ENCODE measurements at regions not wholly inside any gene's neighbourhood (a gene's known extent, or its start where the extent isn't known, plus 50 kb on each side); places are given as distances from the start of the nearest gene placed in this dataset.

DNA sequence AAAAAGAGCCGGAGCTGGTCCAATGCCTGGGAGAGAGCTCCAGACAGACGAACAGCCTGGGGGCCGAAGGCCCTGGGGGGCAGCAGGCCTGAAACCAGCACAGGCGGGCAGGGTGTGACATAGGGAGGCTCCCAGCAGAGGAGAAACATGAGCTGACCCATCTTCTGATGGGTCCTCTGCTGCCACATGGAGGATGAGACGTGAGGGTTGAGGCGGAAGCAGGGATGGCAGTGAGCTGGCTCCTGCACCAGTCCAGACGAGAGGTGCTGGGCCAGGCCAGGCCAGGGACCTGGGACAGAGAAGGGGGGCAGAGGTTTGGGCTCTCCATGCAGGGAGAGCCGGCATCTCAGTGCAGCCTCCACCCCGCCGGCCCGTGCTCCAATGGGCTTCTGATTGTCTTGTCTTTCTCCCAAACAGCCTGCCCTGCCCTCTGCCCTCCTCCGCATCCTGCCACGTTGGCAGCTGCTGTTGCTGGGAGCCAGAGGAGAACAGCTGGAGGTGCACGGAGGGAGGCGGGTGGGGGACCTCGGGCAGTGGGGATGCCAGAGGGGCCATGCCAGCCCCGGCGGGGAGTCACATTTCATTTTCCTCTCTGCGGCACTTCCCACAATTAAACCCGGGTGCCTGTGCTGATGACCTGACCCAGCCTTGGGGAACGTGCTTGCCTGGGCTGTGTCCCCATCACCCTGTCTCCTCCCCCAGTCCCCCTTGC lies 139.1 kb upstream of the GSE1 start:
- no peak for DNase-seq (ENCODE audit: low spot score)

DNA sequence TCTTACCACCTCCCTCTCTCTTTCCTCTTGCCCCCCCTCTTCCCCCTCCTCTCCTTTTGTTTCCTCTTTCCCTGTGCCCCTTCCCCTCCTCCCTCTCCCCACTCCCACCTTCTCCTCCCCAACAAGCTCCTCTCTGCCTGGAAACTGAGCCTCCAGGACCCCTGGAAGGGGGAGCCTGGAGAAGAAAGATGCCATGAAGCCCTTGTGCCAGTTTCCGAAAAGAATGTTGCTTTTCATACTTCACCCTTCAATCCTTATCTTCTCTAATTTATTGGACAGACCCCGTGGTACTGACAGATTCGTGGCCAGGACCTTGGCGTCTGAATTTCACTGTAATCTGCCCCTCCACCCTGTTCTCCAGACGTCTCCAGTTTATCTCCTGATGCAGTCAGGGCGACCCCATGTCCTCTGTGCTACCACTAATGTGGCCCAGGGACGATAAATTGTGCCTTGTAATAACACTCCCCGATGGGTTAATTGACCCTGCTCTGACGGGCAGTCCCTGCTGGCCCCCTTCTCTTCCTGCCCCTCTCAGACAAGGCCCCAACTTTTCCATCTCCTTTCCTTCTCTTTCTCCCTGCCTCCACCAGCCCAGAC lies 138.4 kb upstream of the GSE1 start:
- no peak for DNase-seq (ENCODE audit: low spot score)

DNA sequence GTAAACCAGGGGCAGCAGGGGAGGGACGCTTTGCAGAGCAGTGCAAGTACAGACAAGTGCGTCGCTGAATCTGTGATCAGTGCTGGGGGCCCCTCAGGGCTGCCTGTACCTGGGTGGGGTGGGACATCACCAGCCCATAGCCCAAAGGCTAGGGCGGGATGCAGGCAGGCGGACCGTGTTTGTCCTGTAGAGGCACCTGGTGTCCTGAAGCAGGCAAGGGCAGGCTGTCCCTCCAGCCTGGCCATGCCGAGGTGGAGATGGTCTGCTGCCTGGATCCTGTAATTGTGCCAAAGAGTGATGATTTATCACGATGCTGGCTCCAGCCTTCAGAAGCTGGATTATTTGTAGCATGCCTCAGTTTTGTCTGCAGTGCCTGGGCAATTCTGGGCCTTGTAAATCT lies 137.9 kb upstream of the GSE1 start:
- DNase-seq (ENCODE audit: low spot score), result no peak

DNA sequence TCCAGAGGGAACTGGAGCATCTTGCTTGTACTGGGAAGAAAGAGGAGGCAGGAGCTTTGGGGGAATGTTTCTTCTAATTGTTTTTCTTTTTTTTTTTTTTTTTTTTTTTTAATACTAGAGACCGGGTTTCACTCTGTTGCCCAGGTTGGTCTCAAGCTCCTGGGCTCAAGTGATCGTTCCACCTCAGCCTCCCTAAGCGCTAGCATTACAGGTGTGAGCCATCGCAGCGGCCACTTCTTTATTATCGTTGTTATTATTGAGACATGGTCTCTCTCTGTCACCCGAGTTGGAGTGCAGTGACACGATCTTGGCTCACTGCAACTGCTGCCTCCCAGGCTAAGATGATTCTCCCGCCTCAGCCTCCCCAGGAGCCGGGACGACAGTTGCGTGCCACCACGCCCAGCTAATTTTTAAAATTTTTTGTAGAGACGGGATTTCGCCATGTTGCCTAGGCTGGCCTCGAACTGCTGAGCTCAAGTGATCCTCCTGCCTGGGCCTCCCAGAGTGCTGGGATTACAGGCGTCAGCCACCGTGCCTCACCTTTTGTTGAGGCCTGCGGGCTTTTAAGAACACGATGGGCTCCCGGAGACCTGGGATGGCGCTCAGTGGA lies 137.3 kb upstream of the GSE1 start:
- DNase-seq (ENCODE audit: low spot score), result no peak

DNA sequence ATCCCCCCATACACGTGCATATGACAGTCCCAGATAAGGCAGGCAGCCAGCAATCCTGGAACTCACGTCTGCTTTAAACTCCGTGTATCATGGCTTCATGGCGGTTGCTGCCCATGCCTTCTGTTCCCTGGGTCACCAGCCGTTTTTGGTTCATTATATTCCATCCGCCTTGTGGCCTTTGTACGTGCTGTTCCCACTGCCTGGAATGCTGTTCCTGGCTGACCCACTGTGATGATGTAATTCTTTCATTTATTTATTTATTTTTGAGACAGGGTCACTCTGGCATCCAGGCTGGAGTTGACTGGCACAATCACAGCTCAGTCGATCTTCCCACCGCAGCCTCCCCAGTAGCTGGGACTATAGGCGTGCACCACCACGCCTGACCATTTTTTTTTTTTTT lies 136.7 kb upstream of the GSE1 start:
- DNase-seq (ENCODE audit: low spot score), result no peak

DNA sequence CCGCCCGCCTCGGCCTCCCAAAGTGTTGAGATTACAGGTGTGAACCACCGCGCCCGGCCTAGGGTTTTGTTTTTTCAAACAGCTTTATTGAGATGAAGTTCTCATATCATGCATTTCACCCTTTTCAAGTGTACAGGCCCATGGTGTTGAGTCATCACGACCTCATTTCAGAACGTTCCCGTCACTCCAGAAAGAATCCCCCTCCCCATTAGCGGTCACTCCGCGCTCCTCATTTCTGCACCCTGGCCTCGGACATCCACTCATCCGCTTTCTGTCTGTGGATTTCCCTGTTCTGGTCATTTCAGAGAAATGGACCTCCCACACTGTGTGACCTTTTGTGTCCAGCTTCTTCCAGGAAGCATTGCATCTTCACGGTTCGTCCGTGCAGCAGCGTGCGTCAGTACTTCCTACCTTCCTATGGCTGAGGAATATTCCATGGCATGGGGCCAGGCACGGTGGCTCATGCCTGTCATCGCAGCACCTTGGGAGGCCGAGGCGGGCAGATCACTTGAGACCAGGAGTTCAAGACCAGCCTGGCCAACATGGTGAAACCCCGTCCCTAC lies 135.2 kb upstream of the GSE1 start:
- no peak for DNase-seq (ENCODE audit: low spot score)

DNA sequence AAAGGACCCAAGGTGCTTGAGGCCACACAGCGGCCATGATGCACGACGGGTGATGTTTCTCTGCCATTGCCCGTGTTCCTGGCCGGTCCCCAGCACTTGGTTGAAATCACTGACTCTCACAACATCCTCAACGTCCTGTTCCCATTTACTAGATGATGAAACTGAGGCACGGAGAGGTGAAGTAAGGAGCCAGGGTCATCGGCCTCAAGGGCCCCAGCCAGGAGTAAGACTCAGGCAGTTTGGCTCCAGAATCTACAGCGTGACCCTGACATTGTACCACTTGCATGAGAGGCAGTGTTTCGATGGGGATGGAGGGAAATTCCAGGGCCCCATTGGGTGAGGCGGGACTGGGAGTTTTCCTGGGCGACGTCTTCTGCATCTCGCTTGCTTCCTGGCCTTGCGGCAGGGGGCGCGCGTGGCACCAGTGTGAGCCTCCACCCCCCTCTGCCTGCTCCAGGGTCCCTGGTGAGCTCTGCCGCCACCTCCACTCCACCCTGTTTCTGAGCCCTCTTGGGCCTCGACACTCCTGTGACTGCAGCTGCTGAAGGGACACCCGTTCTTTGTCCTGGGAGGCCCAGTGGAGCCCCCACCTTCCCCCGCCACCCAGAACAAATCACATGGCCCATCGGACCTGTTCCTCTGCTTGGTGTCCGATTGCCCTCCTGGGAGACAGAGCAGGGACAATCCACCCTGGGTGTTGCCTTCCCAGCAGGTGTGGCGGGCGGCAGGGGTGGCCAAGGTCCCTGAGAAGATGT lies 133.0 kb upstream of the GSE1 start:
- DNase-seq (ENCODE audit: low spot score), result no peak

DNA sequence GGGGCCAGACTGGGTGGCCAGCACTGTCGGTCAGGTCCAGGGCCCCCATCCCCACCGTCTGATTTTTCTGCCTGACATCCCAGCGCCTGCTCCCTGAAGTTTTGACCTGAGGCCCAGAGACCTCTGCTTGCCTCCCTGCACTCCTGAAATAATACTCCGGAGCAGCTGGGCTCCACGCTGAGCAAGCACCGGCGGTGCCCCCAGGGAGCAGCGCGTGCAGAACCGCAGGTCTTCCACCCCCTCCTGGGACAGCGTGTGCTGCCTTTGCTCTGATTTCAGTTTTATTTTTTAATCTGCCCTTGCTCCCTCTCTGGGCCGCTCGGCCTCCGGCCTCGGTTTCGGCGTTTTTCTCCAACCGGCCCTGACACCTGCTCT lies 132.4 kb upstream of the GSE1 start:
- DNase-seq (ENCODE audit: low spot score), result no peak

DNA sequence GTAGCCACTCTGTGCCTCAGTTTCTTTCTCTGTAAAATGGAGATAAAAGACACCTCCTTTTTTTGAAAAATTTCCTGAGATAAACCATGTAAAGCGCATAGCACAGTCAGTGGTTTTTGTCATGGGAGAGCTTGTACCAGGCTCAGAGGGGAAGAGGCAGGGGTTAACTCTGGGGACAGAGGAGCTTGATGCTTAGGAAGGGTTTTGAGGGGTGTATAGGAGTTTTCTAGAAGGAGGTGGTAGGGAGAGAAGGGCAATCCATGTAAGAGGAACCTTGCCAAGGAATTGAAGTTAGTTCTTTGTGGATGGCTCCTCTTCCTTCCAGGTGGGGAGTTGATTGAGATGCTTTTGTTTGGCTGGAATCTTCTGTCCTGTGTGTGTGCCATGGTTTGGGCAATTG lies 131.9 kb upstream of the GSE1 start:
- no peak for DNase-seq (ENCODE audit: low spot score)

DNA sequence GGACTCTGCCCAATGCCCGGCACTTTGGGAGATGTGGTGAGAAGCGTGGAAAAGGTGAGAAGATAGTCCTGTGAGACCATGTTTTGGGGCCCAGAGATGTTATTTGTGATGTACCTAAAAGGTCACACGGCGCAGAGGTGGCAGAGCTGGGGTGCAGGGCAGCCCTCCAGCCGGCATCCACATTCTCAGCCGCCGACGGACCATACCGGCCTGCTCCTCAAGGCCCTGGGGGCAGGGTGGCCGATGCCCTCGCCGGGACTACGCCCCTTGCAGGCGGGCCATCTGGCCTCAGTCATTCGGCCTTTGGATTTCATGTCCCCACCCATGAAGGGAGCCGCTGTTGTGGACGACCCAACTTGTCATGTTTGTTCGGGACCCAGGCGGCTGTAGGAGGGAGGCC lies 131.4 kb upstream of the GSE1 start:
- DNase-seq (ENCODE audit: low spot score), result no peak

DNA sequence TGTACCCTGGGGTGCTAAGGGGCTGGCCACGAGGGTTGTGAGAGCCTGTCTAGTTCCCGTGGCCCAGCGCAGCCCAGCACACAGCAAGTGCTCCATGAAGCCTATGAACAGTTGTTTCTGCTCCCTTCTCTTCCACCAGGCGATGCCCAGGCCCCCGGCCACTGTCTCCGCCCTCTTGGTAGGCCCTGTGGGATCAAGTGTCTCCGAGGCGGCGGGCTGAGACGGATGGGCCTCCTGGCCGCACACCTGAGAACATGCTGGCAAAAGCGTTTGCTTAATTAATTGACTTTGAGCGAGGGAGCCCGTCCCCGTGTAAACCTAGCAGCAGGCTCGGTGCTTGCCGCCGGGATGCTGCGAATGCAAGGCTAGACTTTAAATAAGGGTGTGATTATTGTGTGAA lies 129.7 kb upstream of the GSE1 start:
- DNase-seq (ENCODE audit: low spot score), result no peak

DNA sequence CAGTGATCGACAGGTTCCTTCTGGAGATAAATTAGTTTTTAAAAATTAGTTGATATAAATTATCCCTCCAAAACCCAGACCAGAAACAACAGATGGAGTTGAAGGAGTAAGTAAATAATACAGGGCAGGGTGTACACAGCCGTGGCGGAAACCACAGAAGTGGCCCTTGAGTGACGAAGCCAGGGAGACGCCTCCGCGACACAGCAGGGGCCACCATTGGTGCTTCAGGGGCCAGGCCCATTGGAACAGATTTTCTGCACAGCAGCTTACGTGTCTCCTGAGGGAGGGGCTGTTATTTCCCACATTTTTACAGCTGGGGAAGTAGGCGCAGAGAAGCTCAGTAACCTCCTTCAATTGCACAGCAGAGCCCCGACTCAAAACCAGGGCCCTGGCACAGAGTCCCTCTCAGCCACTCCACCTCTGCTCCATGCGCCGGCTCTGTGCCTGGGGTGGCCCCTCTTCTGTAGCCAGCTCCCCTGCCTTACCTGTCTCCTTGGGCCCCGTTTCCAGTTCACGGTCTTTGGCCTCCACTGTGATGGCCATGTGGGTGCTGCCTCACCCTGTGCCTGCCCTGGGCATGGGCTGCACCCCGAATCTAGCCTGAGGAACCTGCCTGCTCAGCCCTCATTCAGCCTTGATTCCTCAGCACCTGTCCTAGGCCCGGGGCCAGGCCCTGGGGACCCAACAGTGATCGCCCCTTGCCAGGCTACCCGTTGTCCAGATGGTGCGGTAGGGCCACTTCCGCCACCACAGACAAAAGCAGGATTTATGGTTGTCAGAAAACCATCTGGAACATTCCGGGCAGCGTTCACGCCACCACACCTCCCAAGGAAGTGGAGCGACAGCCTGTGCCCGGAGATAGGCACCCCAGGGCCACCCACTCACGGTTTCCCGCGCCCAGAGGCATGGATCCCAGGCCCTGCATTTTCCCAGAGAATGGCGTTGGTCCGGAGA lies 128.5 kb upstream of the GSE1 start:
- DNase-seq (ENCODE audit: low spot score), result no peak

DNA sequence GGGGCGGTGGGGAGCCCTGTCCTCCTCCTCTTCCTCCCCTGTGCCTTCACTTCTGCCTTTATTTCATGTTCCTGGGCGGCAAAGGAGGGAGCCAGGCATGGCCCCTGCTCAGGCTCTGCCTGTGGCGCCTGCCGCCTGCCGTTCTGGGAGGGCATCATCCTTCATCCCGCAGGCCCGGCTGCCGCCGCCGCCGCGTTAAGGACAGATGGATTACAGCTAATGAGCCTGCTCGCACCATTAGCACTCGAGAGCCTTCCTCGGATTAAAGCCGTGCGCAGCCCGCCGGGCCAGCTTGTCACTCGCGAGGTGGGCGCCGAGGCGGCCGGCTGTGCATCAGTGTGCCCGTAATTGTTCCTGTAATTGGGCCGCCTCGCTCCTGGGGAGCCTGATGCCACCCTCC lies 127.7 kb upstream of the GSE1 start:
- DNase-seq (ENCODE audit: low spot score), result no peak

DNA sequence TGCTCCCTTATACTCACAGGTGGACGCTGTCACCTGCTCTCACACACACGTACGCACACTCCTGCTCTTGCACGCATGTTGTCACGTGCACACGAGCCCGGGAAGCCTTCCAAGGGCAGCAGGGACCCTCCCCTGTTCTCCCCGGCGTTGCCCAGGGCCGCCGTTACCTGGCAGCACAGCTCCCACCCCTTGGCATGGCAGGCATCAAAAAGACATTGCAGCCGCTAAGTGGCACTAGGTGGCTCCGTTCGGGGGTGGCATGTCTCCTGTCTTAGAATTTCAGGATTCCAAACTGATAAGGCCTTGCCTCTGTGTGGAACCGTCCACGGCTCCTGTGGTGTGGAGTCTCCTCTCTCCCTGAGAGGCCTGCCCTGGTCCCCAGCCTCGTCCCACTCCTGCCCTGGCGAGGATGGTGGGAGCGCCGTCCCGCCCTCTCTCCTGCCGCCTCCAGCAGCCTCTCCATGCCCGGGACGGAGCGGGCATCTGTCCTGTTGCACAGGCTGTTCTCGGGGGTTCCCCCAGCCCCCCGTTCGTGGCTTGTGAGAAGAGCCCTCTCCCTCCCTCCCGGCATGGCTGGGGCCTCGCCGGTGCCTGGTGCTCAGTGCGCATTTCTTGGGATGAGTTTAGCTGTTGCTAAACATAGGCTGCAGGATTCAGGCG lies 126.7 kb upstream of the GSE1 start:
- DNase-seq (ENCODE audit: low spot score), result no peak

DNA sequence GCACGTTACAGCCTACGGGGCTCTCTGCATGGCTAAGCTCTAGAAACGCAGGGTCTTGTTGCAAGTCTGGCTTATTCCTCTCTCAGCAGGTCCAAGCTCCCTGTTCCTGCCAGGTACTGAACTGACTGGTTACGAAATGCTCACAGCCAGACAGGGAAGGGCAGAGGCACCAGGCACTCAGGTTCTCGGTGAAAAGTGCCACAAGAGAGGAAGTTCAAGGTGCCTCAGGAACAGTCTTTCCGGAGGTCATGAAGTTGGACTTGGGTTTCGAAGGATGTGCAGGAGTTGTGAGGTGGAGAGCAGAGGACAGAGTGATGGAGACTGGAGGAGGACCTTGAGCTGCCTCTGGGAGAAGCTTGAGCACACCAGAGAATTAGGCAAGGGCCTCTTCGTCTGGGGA lies 124.7 kb upstream of the GSE1 start:
- no peak for DNase-seq (ENCODE audit: low spot score)

DNA sequence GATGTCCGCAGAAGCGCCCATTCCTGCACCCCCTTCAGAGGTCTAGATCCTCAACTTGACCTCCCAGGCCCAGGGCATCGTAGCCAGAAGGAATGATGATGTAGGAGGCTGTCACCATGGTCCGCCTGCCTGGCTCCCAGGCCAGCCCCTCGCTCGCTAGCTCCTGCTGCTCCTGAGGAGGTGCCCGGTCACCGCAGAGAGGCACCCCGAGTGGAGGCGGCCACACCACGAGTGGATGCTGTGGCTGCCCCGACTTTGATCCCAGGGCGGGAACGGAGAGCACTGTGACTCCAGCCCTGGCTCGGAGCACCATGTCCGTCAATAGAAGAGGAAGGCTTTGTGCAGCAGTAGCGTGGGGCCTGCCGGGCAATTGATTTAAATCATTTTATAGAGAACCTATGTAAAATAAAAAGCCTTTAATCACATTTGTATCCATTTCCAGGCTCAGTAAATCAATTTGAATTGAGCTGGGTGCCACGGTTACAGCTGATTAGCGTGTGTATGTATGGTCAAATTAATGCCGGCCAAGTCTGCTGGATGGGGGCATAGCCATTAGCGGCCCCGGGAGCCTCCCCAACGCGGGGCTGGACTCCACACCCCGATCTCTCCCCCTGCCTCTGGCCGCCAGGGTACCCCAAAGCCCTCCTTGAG lies 122.6 kb upstream of the GSE1 start:
- no peak for DNase-seq (ENCODE audit: low spot score)

DNA sequence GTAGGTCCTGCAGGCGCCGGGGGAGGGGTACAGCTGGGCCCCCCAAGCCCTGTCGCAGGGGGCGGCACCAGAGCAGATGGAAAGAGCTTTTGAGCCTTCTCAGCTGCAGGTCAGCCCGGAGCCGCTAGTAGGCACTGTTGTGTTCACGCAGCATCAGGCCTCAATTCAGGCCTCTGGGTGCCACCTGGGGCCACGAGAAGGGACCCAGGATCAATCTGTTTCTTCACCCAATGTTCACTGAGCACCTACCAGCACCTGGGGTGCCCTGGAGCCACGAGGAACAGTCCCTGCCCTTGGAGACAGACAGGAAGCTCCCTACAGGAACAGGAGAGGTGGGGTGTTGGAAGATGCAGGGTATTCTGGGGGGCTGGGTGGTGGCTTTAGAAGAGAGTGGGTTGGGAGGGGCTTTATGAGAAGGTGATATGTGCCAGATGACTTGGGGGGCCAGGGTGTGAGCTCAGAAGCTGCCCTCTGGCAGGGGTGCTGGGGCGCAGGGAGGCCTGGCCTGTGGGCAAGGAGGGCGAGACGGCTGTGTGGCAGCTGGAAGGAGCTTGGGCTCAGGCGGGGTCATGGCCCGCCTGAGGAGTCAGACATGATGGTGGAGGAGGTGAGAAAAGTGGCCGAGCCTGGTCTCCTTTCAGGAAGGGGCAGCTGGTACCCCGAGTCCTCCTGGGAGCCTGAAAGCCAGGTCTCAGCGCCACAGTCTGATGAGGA lies 121.9 kb upstream of the GSE1 start:
- DNase-seq (ENCODE audit: low spot score), result no peak

DNA sequence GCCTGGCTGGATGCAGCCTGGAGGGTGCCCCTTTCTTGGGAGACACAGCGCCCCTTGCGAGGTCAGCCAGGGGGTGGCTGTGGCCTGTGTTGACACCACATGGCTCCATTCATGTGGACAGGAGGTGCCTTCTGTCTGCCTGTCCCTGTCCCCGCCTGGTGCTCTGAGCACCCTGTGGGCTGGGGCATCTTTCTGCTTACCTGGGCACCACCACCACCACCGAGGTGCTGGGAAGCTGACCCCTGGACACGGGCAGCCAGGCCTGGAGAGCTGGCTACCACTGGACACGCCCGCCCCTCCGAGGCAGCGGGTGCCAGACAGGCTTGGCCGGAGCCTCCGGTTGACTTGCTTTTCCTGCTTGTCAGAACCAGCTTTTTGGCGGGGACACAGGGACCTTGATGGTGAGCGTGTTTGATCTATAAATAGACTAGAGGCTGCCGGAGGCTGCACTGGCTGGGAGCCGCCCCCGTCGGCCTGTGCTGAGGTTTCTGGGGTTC lies 121.3 kb upstream of the GSE1 start:
- DNase-seq (ENCODE audit: low spot score), result peak; percentile 47

DNA sequence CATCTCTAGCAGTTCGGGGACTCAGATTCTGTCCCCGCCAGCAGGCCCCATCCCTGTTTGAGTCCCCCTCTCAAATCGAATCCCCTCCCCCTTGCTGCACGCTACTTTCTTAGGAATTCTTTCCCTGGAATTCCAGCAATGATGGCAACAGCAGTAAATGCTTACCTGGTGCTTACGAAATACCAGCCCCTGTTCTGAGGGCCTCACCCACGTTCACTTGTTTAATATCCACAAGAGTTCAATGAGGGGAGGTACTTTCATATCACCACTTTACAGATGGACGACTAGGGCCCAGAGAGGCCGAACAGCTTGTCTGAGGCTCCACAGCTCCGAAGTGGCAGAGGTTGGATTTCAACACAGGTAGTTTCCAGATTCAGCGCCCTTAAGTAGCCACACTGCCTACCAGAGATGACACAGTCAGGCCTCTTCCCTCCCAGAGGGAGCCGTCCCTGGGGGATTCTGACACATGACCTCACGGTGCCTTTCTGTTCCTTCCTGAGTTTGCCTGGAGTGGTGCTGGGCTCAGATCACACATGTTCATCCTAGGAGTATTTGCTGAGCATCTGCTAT lies 120.7 kb upstream of the GSE1 start:
- DNase-seq (ENCODE audit: low spot score), result no peak
